ENCODE measurements at regions not wholly inside any gene's neighbourhood (a gene's known extent, or its start where the extent isn't known, plus 50 kb on each side); places are given as distances from the start of the nearest gene placed in this dataset.

GRCh38 chr2:8452979-8453903 is 228.6 kb upstream of the ID2 start:
- DNase-seq (ENCODE audit: low read depth): no peak

- no peak for DNase-seq (ENCODE audit: low read depth)
These were observed 228.0 kb upstream of the ID2 start for GRCh38 chr2:8453904-8454302.

GRCh38 chr2:8454797-8455196 is 227.1 kb upstream of the ID2 start:
- no peak for DNase-seq (ENCODE audit: low read depth)

GRCh38 chr2:8455236-8456150 is 226.4 kb upstream of the ID2 start:
- DNase-seq (ENCODE audit: low read depth): no peak

GRCh38 chr2:8456151-8457091 is 225.4 kb upstream of the ID2 start:
- no peak for DNase-seq (ENCODE audit: low read depth)

GRCh38 chr2:8457092-8457481 is 224.8 kb upstream of the ID2 start:
- no peak for DNase-seq (ENCODE audit: low read depth)

GRCh38 chr2:8457699-8458502 is 224.0 kb upstream of the ID2 start:
- DNase-seq (ENCODE audit: low read depth): no peak

GRCh38 chr2:8458503-8459459 is 223.1 kb upstream of the ID2 start:
- no peak for DNase-seq (ENCODE audit: low read depth)

GRCh38 chr2:8459474-8459873 is 222.4 kb upstream of the ID2 start:
- no peak for DNase-seq (ENCODE audit: low read depth)

- DNase-seq (ENCODE audit: low read depth): no peak
These were observed 220.5 kb upstream of the ID2 start for GRCh38 chr2:8461341-8461740.

GRCh38 chr2:8462280-8462679 is 219.6 kb upstream of the ID2 start:
- no peak for DNase-seq (ENCODE audit: low read depth)

GRCh38 chr2:8462899-8463648 is 218.8 kb upstream of the ID2 start:
- DNase-seq (ENCODE audit: low read depth): no peak

GRCh38 chr2:8465560-8465959 is 216.3 kb upstream of the ID2 start:
- no peak for DNase-seq (ENCODE audit: low read depth)

- DNase-seq (ENCODE audit: low read depth): no peak
These were observed 212.0 kb upstream of the ID2 start for GRCh38 chr2:8469709-8470493.

- no peak for DNase-seq (ENCODE audit: low read depth)
These were observed 209.1 kb upstream of the ID2 start for GRCh38 chr2:8472545-8473323.

GRCh38 chr2:8475349-8476031 is 206.4 kb upstream of the ID2 start:
- DNase-seq (ENCODE audit: low read depth): no peak
